GM12875 (cell line): ENCODE measurements at regions not wholly inside any gene's neighbourhood (a gene's known extent, or its start where the extent isn't known, plus 50 kb on each side); places are given as distances from the start of the nearest gene placed in this dataset.
"Not testable (repeated sequence)": the region's sequence is repeated elsewhere in the genome, so short reads cannot be mapped to it uniquely, and the experiment has no call there.

Source experiments
- H3K4me3 ChIP-seq: one replicate; pipeline ENCODE4 v1.5.1; 2011; ENCODE audit warnings: low read depth, low read length, control low read depth
- CTCF ChIP-seq: IDR thresholded peaks from 2 replicates; pipeline ENCODE4 v1.5.1; 2011; ENCODE audit warnings: low read depth, mild to moderate bottlenecking, control low read depth, inconsistent platforms, low read length, moderate library complexity, borderline replicate concordance; ENCODE audit not compliant: insufficient read depth

- TF ChIP-seq CTCF: no peak
Observed at GRCh38 chr3:110419601-110420000, 652.0 kb upstream of the NECTIN3 start.

GRCh38 chr3:110420158-110420641, 651.4 kb upstream of the NECTIN3 start:
- TF ChIP-seq CTCF: no peak
- no peak overlapping the region for H3K4me3 ChIP-seq

More at GRCh38 chr3:110419601-110420000, 652.0 kb upstream of the NECTIN3 start:
- H3K4me3 ChIP-seq: no peak overlapping the region

GRCh38 chr3:110423276-110423675, 648.3 kb upstream of the NECTIN3 start:
- TF ChIP-seq CTCF: no peak
- H3K4me3 ChIP-seq: no peak overlapping the region

- TF ChIP-seq CTCF: no peak
- no peak overlapping the region for H3K4me3 ChIP-seq
Observed at GRCh38 chr3:110430146-110430545, 641.5 kb upstream of the NECTIN3 start.

- TF ChIP-seq CTCF: no peak
- no peak overlapping the region for H3K4me3 ChIP-seq
Observed at GRCh38 chr3:110436209-110436608, 635.4 kb upstream of the NECTIN3 start.

GRCh38 chr3:110440066-110440653, 631.5 kb upstream of the NECTIN3 start:
- not testable (repeated sequence) for H3K4me3 ChIP-seq

GRCh38 chr3:110454066-110454465, 617.5 kb upstream of the NECTIN3 start:
- H3K4me3 ChIP-seq: no peak overlapping the region
- no peak for TF ChIP-seq CTCF
